ENCODE measurements at regions not wholly inside any gene's neighbourhood (a gene's known extent, or its start where the extent isn't known, plus 50 kb on each side); places are given as distances from the start of the nearest gene placed in this dataset.

DNA sequence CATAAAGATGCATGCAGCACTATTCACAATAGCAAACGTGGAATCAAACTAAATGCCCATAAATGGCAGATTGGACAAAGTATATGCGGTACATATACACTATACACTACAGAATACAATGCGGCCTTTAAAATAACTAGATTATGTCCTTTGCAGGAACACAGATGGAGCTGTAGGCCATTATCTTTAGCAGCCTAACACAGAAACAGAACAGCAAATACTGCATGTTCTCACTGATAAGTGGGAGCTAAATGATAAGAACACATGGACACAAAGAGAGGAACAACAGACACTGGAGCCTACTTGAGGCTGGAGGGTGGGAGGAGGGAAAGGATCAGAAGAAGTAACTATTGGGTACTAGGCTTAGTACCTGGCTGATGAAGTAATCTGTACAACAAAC, 758.2 kb downstream of the TLE1 start:
- Histone ChIP-seq H3K4me1 (no peaks in the 10 kb centered on the region), H3K4me3 (no peak overlapping the region), H3K9me3 (no peaks in the 10 kb centered on the region), H3K27ac (no peak overlapping the region), H3K27me3 (ENCODE audit: insufficient read depth in 3 of 3, low read length in 2 of 3) (no peaks in the 10 kb centered on the region), H3K36me3 (ENCODE audit: insufficient read depth in 1 of 2, low read depth in 1 of 2) (no peaks in the 10 kb centered on the region)
- ATAC-seq (no peak), DNase-seq (no peak)
- TF ChIP-seq, protein P1, sequence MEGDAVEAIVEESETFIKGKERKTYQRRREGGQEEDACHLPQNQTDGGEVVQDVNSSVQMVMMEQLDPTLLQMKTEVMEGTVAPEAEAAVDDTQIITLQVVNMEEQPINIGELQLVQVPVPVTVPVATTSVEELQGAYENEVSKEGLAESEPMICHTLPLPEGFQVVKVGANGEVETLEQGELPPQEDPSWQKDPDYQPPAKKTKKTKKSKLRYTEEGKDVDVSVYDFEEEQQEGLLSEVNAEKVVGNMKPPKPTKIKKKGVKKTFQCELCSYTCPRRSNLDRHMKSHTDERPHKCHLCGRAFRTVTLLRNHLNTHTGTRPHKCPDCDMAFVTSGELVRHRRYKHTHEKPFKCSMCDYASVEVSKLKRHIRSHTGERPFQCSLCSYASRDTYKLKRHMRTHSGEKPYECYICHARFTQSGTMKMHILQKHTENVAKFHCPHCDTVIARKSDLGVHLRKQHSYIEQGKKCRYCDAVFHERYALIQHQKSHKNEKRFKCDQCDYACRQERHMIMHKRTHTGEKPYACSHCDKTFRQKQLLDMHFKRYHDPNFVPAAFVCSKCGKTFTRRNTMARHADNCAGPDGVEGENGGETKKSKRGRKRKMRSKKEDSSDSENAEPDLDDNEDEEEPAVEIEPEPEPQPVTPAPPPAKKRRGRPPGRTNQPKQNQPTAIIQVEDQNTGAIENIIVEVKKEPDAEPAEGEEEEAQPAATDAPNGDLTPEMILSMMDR (IDR thresholded peaks at IDR 0.05): no peak
- intact Hi-C loops (cut with DNase I): no loop called here
- 63 to 96% (median 93%) methylated on average over 3 of the region's 3 CpGs for WGBS, 3 donors

DNA sequence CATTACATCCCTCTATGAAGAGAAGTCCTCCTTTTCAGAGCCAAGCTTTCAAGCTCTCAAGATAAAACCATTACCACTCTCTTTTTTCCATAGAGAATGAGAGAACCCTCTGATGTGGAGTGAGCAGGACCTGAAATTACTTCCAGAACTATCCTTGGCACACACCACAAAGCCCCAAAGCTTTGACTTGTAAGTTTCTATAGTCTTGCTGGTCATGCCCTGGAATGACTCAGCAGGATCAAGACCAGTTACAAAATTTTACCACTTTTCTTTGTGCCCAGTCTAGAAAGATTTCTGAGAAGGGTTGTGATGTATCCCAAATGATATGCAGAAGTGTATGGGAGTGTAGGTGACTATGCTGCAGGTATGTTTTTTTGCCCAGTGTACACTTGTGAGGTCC, 760.6 kb downstream of the TLE1 start:
- ATAC-seq (no peak), DNase-seq (no peak)
- Histone ChIP-seq H3K9me3 (no peaks in the 10 kb centered on the region), H3K27me3 (ENCODE audit: insufficient read depth in 3 of 3, low read length in 2 of 3) (no peaks in the 10 kb centered on the region), H3K27ac (no peak overlapping the region), H3K36me3 (ENCODE audit: insufficient read depth in 1 of 2, low read depth in 1 of 2) (no peaks in the 10 kb centered on the region), H3K4me1 (no peaks in the 10 kb centered on the region), H3K4me3 (no peak overlapping the region)
- TF ChIP-seq, protein P1 (IDR thresholded peaks at IDR 0.05): no peak
- intact Hi-C loops (cut with DNase I): no loop called here

DNA sequence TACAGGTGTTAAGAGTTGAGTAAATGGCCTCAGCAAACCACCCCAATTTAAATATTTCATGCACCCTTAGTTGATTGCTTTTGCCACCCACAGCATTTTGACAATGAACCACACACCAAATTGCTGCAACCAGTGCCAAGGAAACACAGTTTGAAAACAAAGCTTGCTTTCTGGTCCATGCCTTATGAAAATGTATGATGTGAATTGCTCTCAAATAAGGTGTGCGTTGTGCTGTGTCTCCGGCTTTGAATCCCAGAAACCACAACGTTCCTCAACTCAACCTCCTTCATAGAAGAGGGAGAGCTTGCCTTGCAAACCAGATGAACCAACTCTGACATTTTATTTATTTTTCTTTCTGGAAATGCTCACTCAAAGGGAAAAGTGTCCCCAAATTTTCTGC, 762.7 kb downstream of the TLE1 start:
- intact Hi-C loops (cut with DNase I): no loop called here

DNA sequence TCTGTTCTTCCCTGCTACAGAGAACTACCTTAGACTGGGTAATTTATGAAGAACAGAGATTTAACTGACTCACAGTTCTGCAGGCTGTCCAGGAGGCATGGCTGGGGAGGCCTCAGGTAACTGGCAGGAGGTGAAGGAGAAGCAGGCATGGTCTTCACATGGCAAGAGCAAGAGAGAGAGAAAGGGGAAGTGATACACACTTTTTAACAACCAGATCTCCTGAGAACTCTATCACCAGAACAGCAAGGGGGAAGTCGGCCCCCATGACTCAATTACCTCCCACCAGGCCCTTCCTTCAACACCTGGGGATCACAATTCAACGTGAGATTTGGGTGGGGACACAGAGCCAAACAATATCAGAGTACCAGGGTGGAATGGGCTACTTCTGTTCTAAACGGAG, 766.8 kb downstream of the TLE1 start:
- no peaks in the 10 kb centered on the region for H3K27me3 ChIP-seq (ENCODE audit: insufficient read depth in 3 of 3, low read length in 2 of 3)
- WGBS, 3 donors: 60 to 84% (median 61%) methylated on average over 3 of the region's 3 CpGs
- DNase-seq: no peak
- TF ChIP-seq, protein P1 (IDR thresholded peaks at IDR 0.05): no peak
- intact Hi-C loops (cut with DNase I): no loop called here
- no peaks in the 10 kb centered on the region for H3K36me3 ChIP-seq (ENCODE audit: insufficient read depth in 1 of 2, low read depth in 1 of 2)
- H3K4me1 ChIP-seq: no peaks in the 10 kb centered on the region
- H3K4me3 ChIP-seq: no peak overlapping the region
- no peak overlapping the region for H3K27ac ChIP-seq
- H3K9me3 ChIP-seq: peaks cover 9% of the 10 kb centered on the region
- no peak for ATAC-seq

More for the DNA sequence above, 762.7 kb downstream of the TLE1 start:
- H3K4me1 ChIP-seq: no peaks in the 10 kb centered on the region
- H3K27me3 ChIP-seq (ENCODE audit: insufficient read depth in 3 of 3, low read length in 2 of 3): no peaks in the 10 kb centered on the region
- no peaks in the 10 kb centered on the region for H3K36me3 ChIP-seq (ENCODE audit: insufficient read depth in 1 of 2, low read depth in 1 of 2)
- H3K4me3 ChIP-seq: no peak overlapping the region
- DNase-seq: no peak
- H3K9me3 ChIP-seq: no peaks in the 10 kb centered on the region
- 84 to 85% (median 84%) methylated on average over 3 of the region's 3 CpGs for WGBS, 3 donors
- ATAC-seq: no peak
- no peak overlapping the region for H3K27ac ChIP-seq
- TF ChIP-seq, protein P1 (IDR thresholded peaks at IDR 0.05): no peak

DNA sequence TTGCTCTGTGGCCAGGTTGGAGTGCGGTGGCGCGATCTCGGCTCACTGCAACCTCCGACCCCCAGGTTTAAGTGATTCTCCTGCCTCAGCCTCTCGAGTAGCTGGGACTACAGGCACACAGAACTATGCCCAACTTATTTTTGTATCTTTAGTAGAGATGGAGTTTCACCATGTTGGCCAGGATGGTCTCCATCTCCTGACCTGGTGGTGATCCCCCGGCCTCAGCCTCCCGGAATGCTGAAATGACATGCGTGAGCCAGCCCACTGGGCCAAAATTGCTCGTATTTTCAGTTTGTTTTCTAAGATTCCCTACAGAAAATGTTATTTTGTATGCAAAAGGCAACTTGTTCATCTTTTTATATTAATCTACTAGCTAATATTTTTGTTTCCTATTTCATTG, 782.6 kb downstream of the TLE1 start:
- Histone ChIP-seq H3K27me3 (ENCODE audit: insufficient read depth in 3 of 3, low read length in 2 of 3) (no peaks in the 10 kb centered on the region), H3K9me3 (no peaks in the 10 kb centered on the region), H3K27ac (no peak overlapping the region), H3K36me3 (ENCODE audit: insufficient read depth in 1 of 2, low read depth in 1 of 2) (no peaks in the 10 kb centered on the region), H3K4me1 (no peaks in the 10 kb centered on the region), H3K4me3 (no peak overlapping the region)
- intact Hi-C loops (cut with DNase I): no loop called here
- ATAC-seq (no peak), DNase-seq (no peak)
- TF ChIP-seq, protein P1 (IDR thresholded peaks at IDR 0.05): no peak
- 90 to 97% (median 94%) methylated on average over 10 of the region's 10 CpGs for WGBS, 3 donors
